AG09319 (cell line): ENCODE measurements at regions not wholly inside any gene's neighbourhood (a gene's known extent, or its start where the extent isn't known, plus 50 kb on each side); places are given as distances from the start of the nearest gene placed in this dataset.

Experiments
- DNase-seq: peaks from one replicate; pipeline ENCODE4 v3.0.0-alpha.2; 2010; ENCODE audit warnings: low read depth; ENCODE audit errors: extremely low read depth
- CTCF ChIP-seq: IDR thresholded peaks from 2 replicates; pipeline ENCODE4 v1.5.1; 2011; ENCODE audit warnings: low read depth, mild to moderate bottlenecking, inconsistent platforms, low read length, moderate library complexity

- no peak for TF ChIP-seq CTCF
- no peak for DNase-seq
Measured at GRCh38 chr13:50596776-50597203, 246.7 kb downstream of the DLEU7 start.

- TF ChIP-seq CTCF, result no peak
- no peak for DNase-seq
Measured at GRCh38 chr13:50598338-50598737, 245.2 kb downstream of the DLEU7 start.

GRCh38 chr13:50599046-50599445, 244.4 kb downstream of the DLEU7 start:
- TF ChIP-seq CTCF, result no peak
- no peak for DNase-seq

- DNase-seq, result no peak
- no peak for TF ChIP-seq CTCF
Measured at GRCh38 chr13:50599927-50600326, 243.6 kb downstream of the DLEU7 start.

GRCh38 chr13:50608370-50608769, 235.1 kb downstream of the DLEU7 start:
- no peak for DNase-seq

GRCh38 chr13:50609011-50609410, 234.5 kb downstream of the DLEU7 start:
- TF ChIP-seq CTCF, result no peak
- no peak for DNase-seq

More at GRCh38 chr13:50608370-50608769, 235.1 kb downstream of the DLEU7 start:
- no peak for TF ChIP-seq CTCF

- DNase-seq, result no peak
- no peak for TF ChIP-seq CTCF
Measured at GRCh38 chr13:50610238-50610637, 233.3 kb downstream of the DLEU7 start.
